Effector CD8-positive, alpha-beta T cell (primary cell): ENCODE measurements at regions not wholly inside any gene's neighbourhood (a gene's known extent, or its start where the extent isn't known, plus 50 kb on each side); places are given as distances from the start of the nearest gene placed in this dataset.

ENCODE experiments used
- DNase-seq: peaks from one replicate; lab custom pipeline; 2025; lab: John Stamatoyannopoulos, UW

DNA sequence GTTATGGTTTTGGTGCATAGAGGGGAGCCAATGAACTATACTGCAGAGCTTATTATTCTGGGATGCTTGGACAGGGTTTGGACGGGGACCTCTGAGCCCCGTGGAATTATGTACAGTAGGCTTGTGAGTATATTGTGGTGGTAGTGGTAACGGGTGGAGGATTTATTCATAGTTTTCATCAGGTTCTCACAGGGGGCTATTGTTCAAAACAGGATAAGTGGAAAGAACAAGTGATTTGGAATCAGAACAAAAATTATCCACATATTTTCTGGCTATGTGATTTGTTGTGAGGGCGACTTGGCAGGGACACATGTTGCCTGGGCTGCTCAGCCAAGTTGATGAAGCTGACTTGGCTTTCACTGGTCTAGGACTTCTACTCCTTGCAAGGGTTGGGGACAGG is 64.6 kb upstream of the ELOVL5 start:
- no peak for DNase-seq

- DNase-seq = no peak
These were observed 64.0 kb upstream of the ELOVL5 start for GRCh38 chr6:53412751-53413150.

DNA sequence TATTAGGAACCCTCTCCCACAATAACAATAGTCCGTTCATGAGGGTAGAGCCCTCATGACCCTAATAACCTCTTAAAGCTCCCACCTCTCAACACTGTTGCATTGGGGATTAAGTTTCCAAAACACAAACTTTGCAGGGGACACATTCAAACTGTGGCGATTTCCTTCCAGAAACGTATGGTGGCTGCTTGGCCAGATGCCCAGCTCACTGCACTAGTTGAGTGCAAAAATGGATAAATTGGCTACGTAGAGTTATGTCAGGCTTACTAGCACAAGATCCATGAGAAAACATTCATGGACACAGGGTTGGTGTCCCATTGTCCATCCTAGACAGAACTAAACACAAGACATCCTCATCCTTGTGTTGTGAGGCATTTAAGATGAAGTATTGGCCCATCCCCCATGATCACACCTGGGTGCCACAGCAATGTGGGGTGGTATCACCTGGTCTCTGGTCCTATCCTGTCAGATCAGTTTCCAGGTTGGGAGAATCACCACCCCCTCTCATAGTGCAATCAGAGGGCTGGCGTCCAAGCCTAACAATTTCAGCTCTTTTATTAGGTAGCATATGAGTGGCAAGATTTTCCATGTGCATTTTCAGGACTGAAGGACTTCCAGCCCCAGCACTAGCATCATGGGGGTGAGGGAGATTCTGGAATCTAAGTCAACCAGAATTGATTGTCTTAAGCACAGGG is 63.4 kb upstream of the ELOVL5 start:
- no peak for DNase-seq

DNA sequence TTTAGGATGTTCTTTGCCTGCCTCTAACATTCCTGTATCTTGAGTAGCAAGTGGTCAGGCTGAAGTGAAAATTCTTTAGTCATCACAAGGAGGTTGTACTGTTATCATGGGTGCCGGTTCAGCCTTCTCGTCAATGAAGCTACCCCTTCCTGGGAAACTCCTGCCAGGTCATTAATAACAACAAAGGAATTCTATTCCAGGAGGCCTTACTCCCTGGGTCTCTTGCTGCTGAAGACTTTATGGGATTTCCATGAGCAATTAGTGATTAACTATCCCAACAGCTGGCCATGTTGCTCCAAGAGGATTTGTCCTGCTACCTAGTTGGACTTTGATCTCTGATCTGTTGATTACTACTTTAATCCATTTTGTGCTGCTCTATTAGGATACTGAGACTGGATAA is 62.7 kb upstream of the ELOVL5 start:
- no peak for DNase-seq

GRCh38 chr6:53410508-53411258 is 61.9 kb upstream of the ELOVL5 start:
- DNase-seq = peak; percentile 12

GRCh38 chr6:53408826-53409225 is 60.1 kb upstream of the ELOVL5 start:
- DNase-seq = no peak

DNA sequence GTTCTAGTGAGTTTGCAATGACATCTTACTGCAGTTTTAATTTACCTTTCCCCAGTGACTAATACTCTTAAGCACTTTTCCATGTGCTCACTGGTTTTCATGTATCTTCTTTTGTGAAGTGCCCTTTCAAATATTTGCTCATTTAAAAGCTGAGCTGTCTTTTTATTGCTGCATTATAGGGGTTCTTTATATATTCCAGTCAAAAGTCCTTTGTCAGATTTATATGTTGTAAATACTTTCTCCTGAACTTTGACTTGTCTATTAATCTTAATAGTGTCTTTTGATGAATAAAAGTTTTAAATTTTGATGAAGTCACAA is 50.2 kb upstream of the ELOVL5 start:
- no peak for DNase-seq

GRCh38 chr6:53398247-53399026 is 49.7 kb upstream of the ELOVL5 start:
- DNase-seq = no peak
